ENCODE measurements at regions not wholly inside any gene's neighbourhood (a gene's known extent, or its start where the extent isn't known, plus 50 kb on each side); places are given as distances from the start of the nearest gene placed in this dataset.
A peak's percentile ranks its signal among the peaks of the same experiment; 100 is the strongest.

DNA sequence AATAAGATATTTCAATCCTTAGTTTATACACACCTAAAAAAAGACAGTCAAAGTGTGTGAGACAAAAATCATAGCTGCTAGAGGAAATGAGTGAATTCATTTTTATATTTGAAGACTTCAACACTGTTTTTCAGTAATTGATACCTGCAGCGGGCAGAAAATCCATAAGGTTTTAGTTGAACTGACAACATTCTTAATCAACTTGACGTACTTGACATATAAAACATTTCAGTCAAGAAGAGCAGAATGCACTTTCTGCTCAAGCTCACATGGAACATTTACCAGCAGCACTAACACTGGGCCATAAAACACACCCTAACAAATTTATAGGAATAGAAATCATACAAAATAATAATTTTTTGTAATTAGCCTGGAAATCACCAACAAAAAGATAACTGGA is 959.6 kb upstream of the SOX11 start (continued):
- TF ChIP-seq ELK1 (IDR thresholded peaks at IDR 0.05; ENCODE audit: low read depth, low read length), result no peak
- TF ChIP-seq, protein P1, sequence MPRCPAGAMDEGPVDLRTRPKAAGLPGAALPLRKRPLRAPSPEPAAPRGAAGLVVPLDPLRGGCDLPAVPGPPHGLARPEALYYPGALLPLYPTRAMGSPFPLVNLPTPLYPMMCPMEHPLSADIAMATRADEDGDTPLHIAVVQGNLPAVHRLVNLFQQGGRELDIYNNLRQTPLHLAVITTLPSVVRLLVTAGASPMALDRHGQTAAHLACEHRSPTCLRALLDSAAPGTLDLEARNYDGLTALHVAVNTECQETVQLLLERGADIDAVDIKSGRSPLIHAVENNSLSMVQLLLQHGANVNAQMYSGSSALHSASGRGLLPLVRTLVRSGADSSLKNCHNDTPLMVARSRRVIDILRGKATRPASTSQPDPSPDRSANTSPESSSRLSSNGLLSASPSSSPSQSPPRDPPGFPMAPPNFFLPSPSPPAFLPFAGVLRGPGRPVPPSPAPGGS (IDR thresholded peaks at IDR 0.05; ENCODE audit: borderline replicate concordance, insufficient read depth, low read depth, low read length, poor library complexity, severe bottlenecking), result no peak
- no peak for TF ChIP-seq PML (IDR thresholded peaks at IDR 0.05; ENCODE audit: low read length)

- no peak for DNase-seq (ENCODE audit: low read depth, low spot score)
- no peak for FAIRE-seq
- RAD21 ChIA-PET (ENCODE audit: unreplicated experiment), result no interaction called here
- 30% methylated on average over 12 of the region's 12 CpGs for WGBS (ENCODE audit: insufficient coverage, insufficient replicate concordance, low lambda C conversion rate, missing lambda C conversion rate)
- no peak overlapping the region for H3K4me3 ChIP-seq
- intact Hi-C loops (cut with micrococcal nuclease; ENCODE audit: unreplicated experiment), result no loop called here
- BruUV-seq (replicated peaks), result no TSS peak
- no peak for TF ChIP-seq SUPT20H (IDR thresholded peaks at IDR 0.05; ENCODE audit: borderline replicate concordance, control insufficient read depth, low read depth, low read length)
- TF ChIP-seq IRF4 (IDR thresholded peaks at IDR 0.05; ENCODE audit: low read depth, low read length), result no peak
- no peak for TF ChIP-seq RBBP5 (conservative IDR thresholded peaks at IDR 0.05)
- TF ChIP-seq SKIL (IDR thresholded peaks at IDR 0.05; ENCODE audit: low read depth, poor library complexity, severe bottlenecking), result no peak
- TF ChIP-seq NR2F1 (conservative IDR thresholded peaks at IDR 0.05), result no peak
- TF ChIP-seq, protein P2, sequence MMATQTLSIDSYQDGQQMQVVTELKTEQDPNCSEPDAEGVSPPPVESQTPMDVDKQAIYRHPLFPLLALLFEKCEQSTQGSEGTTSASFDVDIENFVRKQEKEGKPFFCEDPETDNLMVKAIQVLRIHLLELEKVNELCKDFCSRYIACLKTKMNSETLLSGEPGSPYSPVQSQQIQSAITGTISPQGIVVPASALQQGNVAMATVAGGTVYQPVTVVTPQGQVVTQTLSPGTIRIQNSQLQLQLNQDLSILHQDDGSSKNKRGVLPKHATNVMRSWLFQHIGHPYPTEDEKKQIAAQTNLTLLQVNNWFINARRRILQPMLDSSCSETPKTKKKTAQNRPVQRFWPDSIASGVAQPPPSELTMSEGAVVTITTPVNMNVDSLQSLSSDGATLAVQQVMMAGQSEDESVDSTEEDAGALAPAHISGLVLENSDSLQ (IDR thresholded peaks at IDR 0.05), result 0 out of 2 replicates have a peak, but pooled peaks have one; percentile 33
- TF ChIP-seq MAX (IDR thresholded peaks at IDR 0.05; ENCODE audit: low read depth, low read length), result no peak
- TF ChIP-seq BACH1 (IDR thresholded peaks at IDR 0.05; ENCODE audit: borderline replicate concordance), result no peak
- no peaks in the 10 kb centered on the region for H3K36me3 ChIP-seq (ENCODE audit: control insufficient read depth in 2 of 2, insufficient read depth in 2 of 2, low read length in 1 of 2)
- no peak for ATAC-seq
- SMC1A ChIA-PET (ENCODE audit: uncharacterized antibody, unreplicated experiment), result interaction anchor here (0.5 kb wide), 1 partner anchor 158 kb away, joined by 3 read pairs; no protein-coding TSS in a partner anchor
- H3K9me3 ChIP-seq (replicated peaks; ENCODE audit: control insufficient read depth, insufficient read depth, low read length), result no peaks in the 10 kb centered on the region
- CTCF ChIA-PET, result no interaction called here
- no peak overlapping the region for H3K27ac ChIP-seq (ENCODE audit: control insufficient read depth, insufficient read depth)
- H3K27me3 ChIP-seq (replicated peaks in 1 of 2; ENCODE audit: control insufficient read depth in 2 of 2, insufficient read depth in 2 of 2, low read length in 1 of 2), result no peaks in the 10 kb centered on the region
- no peak overlapping the region for H3K9ac ChIP-seq (ENCODE audit: control insufficient read depth, insufficient read depth, low read length)
- no peaks in the 10 kb centered on the region for H3K79me2 ChIP-seq (ENCODE audit: control insufficient read depth, insufficient read depth, low read length)
- H2AFZ ChIP-seq (ENCODE audit: control insufficient read depth, low read depth, low read length), result no peak overlapping the region
- H3K4me1 ChIP-seq (ENCODE audit: control insufficient read depth, insufficient read depth, low read length), result no peaks in the 10 kb centered on the region
- POLR2A ChIA-PET, result no interaction called here
- H3K4me2 ChIP-seq (ENCODE audit: control insufficient read depth, insufficient read depth), result no peak overlapping the region
- in situ Hi-C loops (cut with MboI), result no loop called here
- no peaks in the 10 kb centered on the region for H4K20me1 ChIP-seq (ENCODE audit: control insufficient read depth, insufficient read depth)
Measured at GRCh38 chr2:4745056-4745991, 946.9 kb upstream of the SOX11 start.

Measured in GM12878 (cell line).